Activated CD4-positive, alpha-beta memory T cell treated with anti-CD3 and anti-CD28 coated beads for 36 hours (primary cell): ENCODE measurements at regions not wholly inside any gene's neighbourhood (a gene's known extent, or its start where the extent isn't known, plus 50 kb on each side); places are given as distances from the start of the nearest gene placed in this dataset.

ENCODE experiments used
- CTCF ChIA-PET: fragments of 350-600 bp; sonication (Branson Sonifier 250); formaldehyde crosslinking; loops from one replicate; lab custom pipeline; 2021; ENCODE audit warnings: antibody characterized with exemption, inconsistent platforms; lab: Charles Lee
- POLR2A ChIA-PET: fragments of 350-600 bp; sonication (Branson Sonifier 250); formaldehyde crosslinking; loops from one replicate; lab custom pipeline; 2021; ENCODE audit warnings: antibody characterized with exemption; lab: Charles Lee
- DNase-seq: peaks from one replicate; pipeline ENCODE4 v3.0.0-alpha.2; 2020
- H3K27ac Mint-ChIP-seq: one replicate; pipeline ENCODE4 v1.8.0; 2021; ENCODE audit warnings: mixed read lengths
- H3K27me3 Mint-ChIP-seq: one replicate; pipeline ENCODE4 v1.8.0; 2021; ENCODE audit warnings: mixed read lengths
- H3K36me3 Mint-ChIP-seq: one replicate; pipeline ENCODE4 v1.8.0; 2021; ENCODE audit warnings: mixed read lengths
- H3K4me1 Mint-ChIP-seq: one replicate; pipeline ENCODE4 v1.8.0; 2021; ENCODE audit warnings: low read depth, mixed read lengths
- H3K4me3 Mint-ChIP-seq: one replicate; pipeline ENCODE4 v1.8.0; 2021; ENCODE audit warnings: mild to moderate bottlenecking, mixed read lengths
- H3K9me3 Mint-ChIP-seq: one replicate; pipeline ENCODE4 v1.8.0; 2021; ENCODE audit warnings: mixed read lengths
- intact Hi-C: fragments of 100-400 bp; cut with micrococcal nuclease; formaldehyde crosslinking; loops from one replicate; pipeline ENCODE4 v1.15.1; 2023

- no peaks in the 10 kb centered on the region for H3K9me3 Mint-ChIP-seq
- no peak overlapping the region for H3K27ac Mint-ChIP-seq
- H3K27me3 Mint-ChIP-seq: peaks cover 1% of the 10 kb centered on the region
- CTCF ChIA-PET: no interaction called here
- H3K4me1 Mint-ChIP-seq: no peaks in the 10 kb centered on the region
- DNase-seq: no peak
- H3K4me3 Mint-ChIP-seq: no peak overlapping the region
- intact Hi-C loops: no loop called here
- POLR2A ChIA-PET: no interaction called here
- H3K36me3 Mint-ChIP-seq: no peaks in the 10 kb centered on the region
Observed at GRCh38 chr18:51739044-51739666, 541.7 kb upstream of the MEX3C start.

- no peak overlapping the region for H3K27ac Mint-ChIP-seq
- no peak overlapping the region for H3K4me3 Mint-ChIP-seq
- no peak for DNase-seq
- no peaks in the 10 kb centered on the region for H3K9me3 Mint-ChIP-seq
- intact Hi-C loops: no loop called here
- ChIA-PET CTCF (no interaction called here), POLR2A (no interaction called here)
- H3K27me3 Mint-ChIP-seq: no peaks in the 10 kb centered on the region
- H3K4me1 Mint-ChIP-seq: no peaks in the 10 kb centered on the region
- H3K36me3 Mint-ChIP-seq: no peaks in the 10 kb centered on the region
Observed at GRCh38 chr18:51751901-51752300, 554.4 kb upstream of the MEX3C start.

DNA sequence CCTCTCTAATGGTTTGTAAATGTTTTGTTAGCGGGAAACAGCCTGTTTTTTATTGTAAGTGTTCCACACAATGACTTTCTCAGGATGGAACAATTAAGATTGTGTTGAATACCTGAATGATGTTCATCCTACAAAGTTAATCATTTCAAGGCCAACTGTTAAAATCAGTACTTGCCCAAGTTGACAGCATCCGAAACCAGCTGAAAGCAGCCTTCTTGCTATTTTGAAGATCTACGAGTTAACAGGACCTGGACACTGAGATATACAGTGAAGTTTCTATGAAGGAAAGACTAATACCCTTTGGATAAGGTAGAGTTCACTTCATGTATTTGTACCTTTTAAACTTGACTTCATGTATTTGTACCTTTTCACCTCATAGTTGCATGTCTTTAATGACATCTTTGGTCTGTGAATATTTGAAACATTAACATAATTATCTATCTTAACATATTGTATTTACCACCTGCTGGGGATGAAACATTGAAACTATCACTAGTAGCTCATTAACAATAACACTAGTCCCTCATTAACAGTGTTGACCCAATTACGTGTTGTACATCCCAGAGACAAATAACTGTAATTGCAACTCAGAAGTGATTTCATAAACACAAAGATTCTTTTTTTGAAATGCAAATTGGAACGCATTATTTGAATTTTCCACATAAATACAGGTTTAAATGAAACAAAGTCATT lies 556.0 kb upstream of the MEX3C start:
- intact Hi-C loops: no loop called here
- CTCF ChIA-PET: no interaction called here
- Mint-ChIP-seq H3K36me3 (no peaks in the 10 kb centered on the region), H3K27me3 (no peaks in the 10 kb centered on the region), H3K27ac (no peak overlapping the region), H3K4me1 (no peaks in the 10 kb centered on the region), H3K9me3 (no peaks in the 10 kb centered on the region), H3K4me3 (no peak overlapping the region)
- POLR2A ChIA-PET: no interaction called here
- no peak for DNase-seq

DNA sequence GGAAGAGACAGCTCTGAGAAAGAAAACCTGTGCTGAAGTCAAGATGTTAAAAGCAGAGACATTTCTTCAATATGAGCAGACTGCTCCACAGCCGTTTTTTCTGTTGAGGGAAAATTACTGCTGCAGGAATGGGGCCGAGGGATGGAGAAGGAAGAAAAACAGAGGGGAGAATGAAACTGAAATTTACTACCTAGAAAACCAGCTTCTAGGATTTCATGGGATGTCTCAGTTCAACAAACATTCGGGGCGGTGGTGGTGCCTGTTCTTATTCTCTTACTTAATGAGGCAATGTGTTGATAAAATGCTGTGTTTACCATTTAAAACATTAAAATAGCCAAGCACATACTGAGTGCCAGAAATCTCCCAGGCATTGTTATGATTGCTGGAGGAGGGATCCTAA lies 557.1 kb upstream of the MEX3C start:
- POLR2A ChIA-PET: no interaction called here
- CTCF ChIA-PET: no interaction called here
- Mint-ChIP-seq H3K27ac (no peak overlapping the region), H3K36me3 (no peaks in the 10 kb centered on the region), H3K4me3 (no peak overlapping the region), H3K9me3 (no peaks in the 10 kb centered on the region), H3K4me1 (no peaks in the 10 kb centered on the region), H3K27me3 (no peaks in the 10 kb centered on the region)
- no peak for DNase-seq
- intact Hi-C loops: no loop called here

DNA sequence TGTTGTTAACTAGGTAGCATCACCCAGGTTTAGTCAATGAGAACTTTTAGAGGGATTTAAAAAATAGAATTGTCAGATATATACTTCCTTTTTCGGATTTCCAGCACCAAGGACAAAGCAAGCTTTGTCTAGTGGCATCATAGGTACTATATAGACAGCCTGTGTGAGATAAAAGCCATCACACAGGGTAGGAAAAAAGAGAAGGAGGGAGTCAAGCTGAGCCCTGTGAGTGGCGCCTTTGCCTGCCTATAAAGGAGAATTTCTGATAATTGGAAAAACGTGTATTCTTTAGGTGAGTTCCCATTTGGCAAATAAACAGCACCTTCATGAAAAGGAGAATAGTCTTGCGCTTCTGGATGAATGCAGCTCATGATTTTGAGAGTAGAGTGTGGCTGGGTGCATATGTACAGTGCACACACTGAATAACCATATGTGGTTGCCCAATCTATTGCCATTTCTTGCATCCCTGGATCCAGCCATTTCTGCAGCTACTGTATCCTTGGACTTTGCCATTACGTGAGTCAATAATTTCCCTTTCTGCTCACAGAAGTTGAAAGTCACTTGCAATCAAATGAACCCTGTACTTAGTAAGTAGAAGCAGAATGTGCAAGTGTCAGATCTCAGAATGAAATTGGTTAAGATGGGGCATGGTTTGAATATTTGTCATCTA lies 559.9 kb upstream of the MEX3C start:
- Mint-ChIP-seq H3K9me3 (no peaks in the 10 kb centered on the region), H3K36me3 (no peaks in the 10 kb centered on the region), H3K4me1 (no peaks in the 10 kb centered on the region), H3K27me3 (no peaks in the 10 kb centered on the region), H3K27ac (no peak overlapping the region), H3K4me3 (no peak overlapping the region)
- DNase-seq: no peak
- ChIA-PET POLR2A (no interaction called here), CTCF (interaction anchor here (0.7 kb wide), 1 partner anchor 1141 kb away, joined by 3 read pairs; no protein-coding TSS in a partner anchor)
- intact Hi-C loops: no loop called here

- Mint-ChIP-seq H3K27me3 (no peaks in the 10 kb centered on the region), H3K4me3 (no peak overlapping the region), H3K4me1 (no peaks in the 10 kb centered on the region), H3K9me3 (no peaks in the 10 kb centered on the region), H3K36me3 (no peaks in the 10 kb centered on the region), H3K27ac (no peak overlapping the region)
- ChIA-PET POLR2A (no interaction called here), CTCF (no interaction called here)
- intact Hi-C loops: no loop called here
- DNase-seq: no peak
Observed at GRCh38 chr18:51762373-51762772, 564.9 kb upstream of the MEX3C start.

GRCh38 chr18:51765606-51766360 lies 568.3 kb upstream of the MEX3C start:
- Mint-ChIP-seq H3K36me3 (no peaks in the 10 kb centered on the region), H3K4me1 (no peaks in the 10 kb centered on the region), H3K27ac (no peak overlapping the region), H3K27me3 (no peaks in the 10 kb centered on the region), H3K4me3 (no peak overlapping the region), H3K9me3 (no peaks in the 10 kb centered on the region)
- intact Hi-C loops: no loop called here
- no peak for DNase-seq
- POLR2A ChIA-PET: no interaction called here
- CTCF ChIA-PET: no interaction called here

GRCh38 chr18:51767293-51767692 lies 569.8 kb upstream of the MEX3C start:
- ChIA-PET POLR2A (no interaction called here), CTCF (no interaction called here)
- DNase-seq: no peak
- no peak overlapping the region for H3K4me3 Mint-ChIP-seq
- no peak overlapping the region for H3K27ac Mint-ChIP-seq
- H3K27me3 Mint-ChIP-seq: no peaks in the 10 kb centered on the region
- no peaks in the 10 kb centered on the region for H3K9me3 Mint-ChIP-seq
- H3K4me1 Mint-ChIP-seq: no peaks in the 10 kb centered on the region
- intact Hi-C loops: no loop called here
- no peaks in the 10 kb centered on the region for H3K36me3 Mint-ChIP-seq

DNA sequence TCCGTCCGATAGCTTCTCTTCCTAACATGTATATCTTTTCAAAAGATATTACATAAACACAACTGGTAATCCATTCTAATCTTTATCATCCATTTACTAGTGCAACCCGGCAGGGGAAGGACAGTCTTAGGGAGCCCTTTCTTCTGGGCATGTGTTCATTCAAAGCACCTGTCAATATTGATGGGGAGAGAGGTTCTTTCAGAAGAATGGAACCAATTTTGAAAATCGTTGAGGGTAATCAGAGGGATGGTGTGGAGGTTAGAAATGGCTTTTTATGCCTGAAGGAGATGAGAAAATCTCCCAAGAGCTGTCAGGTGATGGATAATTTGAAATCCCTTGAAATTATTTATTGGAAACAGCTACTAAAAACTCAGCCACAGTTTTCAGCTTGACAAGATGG lies 561.9 kb upstream of the DCC start:
- DNase-seq: no peak
- CTCF ChIA-PET: no interaction called here
- Mint-ChIP-seq H3K4me1 (no peaks in the 10 kb centered on the region), H3K36me3 (no peaks in the 10 kb centered on the region), H3K4me3 (no peak overlapping the region), H3K9me3 (no peaks in the 10 kb centered on the region), H3K27me3 (no peaks in the 10 kb centered on the region), H3K27ac (no peak overlapping the region)
- POLR2A ChIA-PET: no interaction called here
- intact Hi-C loops: no loop called here

DNA sequence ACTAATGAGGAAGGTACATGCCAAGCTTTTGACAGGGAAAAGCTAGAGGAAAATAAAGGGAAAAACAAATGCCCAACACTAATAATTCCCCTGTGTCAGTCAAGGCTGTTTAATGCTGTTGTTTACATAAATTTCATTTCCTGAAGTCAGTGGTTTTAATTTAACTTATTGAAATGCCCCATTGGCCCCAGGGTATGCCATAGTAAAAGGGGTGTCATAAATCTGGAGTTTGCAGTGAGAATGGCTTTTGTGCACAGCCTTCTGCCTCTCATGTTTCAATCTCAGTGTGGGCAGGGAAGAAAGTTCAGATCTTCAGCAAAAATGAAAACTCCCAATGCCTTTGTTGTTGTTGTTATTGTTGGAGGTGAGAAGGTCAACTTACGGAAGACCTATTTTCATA lies 550.1 kb upstream of the DCC start:
- no peak overlapping the region for H3K27ac Mint-ChIP-seq
- no peak for DNase-seq
- no peaks in the 10 kb centered on the region for H3K4me1 Mint-ChIP-seq
- H3K9me3 Mint-ChIP-seq: no peaks in the 10 kb centered on the region
- intact Hi-C loops: no loop called here
- no peaks in the 10 kb centered on the region for H3K27me3 Mint-ChIP-seq
- ChIA-PET POLR2A (no interaction called here), CTCF (no interaction called here)
- no peak overlapping the region for H3K4me3 Mint-ChIP-seq
- no peaks in the 10 kb centered on the region for H3K36me3 Mint-ChIP-seq

DNA sequence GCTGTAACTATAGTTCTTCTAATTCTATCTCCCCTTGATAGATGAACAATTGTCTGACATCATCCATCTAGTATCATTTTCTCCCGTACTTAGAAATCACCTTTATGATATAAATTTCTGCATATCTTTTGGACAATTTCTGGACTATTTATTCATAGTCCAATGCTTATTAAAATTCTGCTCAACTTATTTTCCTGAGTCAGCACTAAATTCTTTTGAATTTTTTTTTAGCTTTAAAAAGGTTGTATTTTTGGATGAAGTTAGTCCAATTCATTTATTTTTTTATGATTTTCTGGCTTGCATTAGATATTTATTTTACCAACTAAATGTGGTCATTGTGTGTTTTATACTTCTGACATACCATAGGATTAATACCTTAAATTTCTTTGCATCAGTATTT lies 538.5 kb upstream of the DCC start:
- no peak for DNase-seq
- H3K27me3 Mint-ChIP-seq: no peaks in the 10 kb centered on the region
- no peak overlapping the region for H3K4me3 Mint-ChIP-seq
- H3K9me3 Mint-ChIP-seq: no peaks in the 10 kb centered on the region
- no peaks in the 10 kb centered on the region for H3K4me1 Mint-ChIP-seq
- no peaks in the 10 kb centered on the region for H3K36me3 Mint-ChIP-seq
- no peak overlapping the region for H3K27ac Mint-ChIP-seq
- POLR2A ChIA-PET: no interaction called here
- intact Hi-C loops: no loop called here
- CTCF ChIA-PET: interaction anchor here (0.6 kb wide), 1 partner anchor 261 kb away, joined by 4 read pairs; no protein-coding TSS in a partner anchor
